Endothelial cell of umbilical vein (primary cell): ENCODE measurements at regions not wholly inside any gene's neighbourhood (a gene's known extent, or its start where the extent isn't known, plus 50 kb on each side); places are given as distances from the start of the nearest gene placed in this dataset.

Experiments
- BruUV-seq: library from RNA; stranded (reverse); fragments of 400-500 nt; replicated peaks from 2 replicates; lab custom pipeline; 2021; lab: Mats Ljungman, UMichigan
- CTCF ChIA-PET: fragments of 300-600, 350-600 bp; sonication (Branson Sonifier 250); formaldehyde crosslinking; loops from one replicate; lab custom pipeline; 2021; ENCODE audit warnings: antibody characterized with exemption, inconsistent platforms; lab: Charles Lee
- POLR2A ChIA-PET: fragments of 300-600, 350-600 bp; sonication (Branson Sonifier 250); formaldehyde crosslinking; loops from one replicate; lab custom pipeline; 2021; ENCODE audit warnings: antibody characterized with exemption, inconsistent platforms; lab: Charles Lee
- DNase-seq: peaks from one replicate; pipeline ENCODE4 v3.0.0-alpha.2; 2011; ENCODE audit warnings: low read depth, low spot score
- FAIRE-seq: peaks from 2 replicates; lab custom pipeline; 2011; peaks lifted over from hg19 to GRCh38; lab: Jason Lieb, UNC
- H2AFZ ChIP-seq: 2 replicates; pipeline ENCODE4 v1.6.0; 2012; ENCODE audit warnings: low read depth, low read length, control low read depth, inconsistent platforms
- H3K27ac ChIP-seq: 2 replicates; pipeline ENCODE4 v1.5.1; 2011; ENCODE audit warnings: low read depth, mild to moderate bottlenecking, control low read depth, low read length, moderate library complexity; ENCODE audit not compliant: insufficient read depth
- H3K27me3 ChIP-seq, 2 experiments: 2 replicates each; pipeline versions ENCODE4 v1.6.0 to v1.6.1; 2011; ENCODE audit warnings: low read length in 2 of 2, mixed read lengths in 1 of 2; ENCODE audit not compliant: control insufficient read depth in 2 of 2, insufficient read depth in 2 of 2
- H3K36me3 ChIP-seq, 2 experiments: 2 replicates in 1 of 2; 3 replicates in 1 of 2; pipeline ENCODE4 v1.5.1; 2011; ENCODE audit warnings: low read length in 2 of 2, mild to moderate bottlenecking in 1 of 2, moderate library complexity in 1 of 2; ENCODE audit not compliant: control insufficient read depth in 2 of 2, insufficient read depth in 2 of 2; ENCODE audit errors: extremely low read depth in 1 of 2
- H3K4me1 ChIP-seq: 3 replicates; pipeline ENCODE4 v1.5.1; 2011; ENCODE audit warnings: mild to moderate bottlenecking, low read length; ENCODE audit not compliant: control insufficient read depth, insufficient read depth; ENCODE audit errors: extremely low read depth
- H3K4me2 ChIP-seq: 2 replicates; pipeline ENCODE4 v1.6.1; 2011; ENCODE audit warnings: low read length, control low read depth, mixed read lengths; ENCODE audit not compliant: insufficient read depth
- H3K4me3 ChIP-seq, 3 experiments: fragments of 200-600 bp in 1 of 3; sonication (generic), shearing (Covaris generic) in 1 of 3; replicated peaks in 1 of 3; 2 replicates each; pipeline ENCODE4 v1.5.1; 2011 to 2016; ENCODE audit warnings: control low read depth in 3 of 3, low read length in 3 of 3, mild to moderate bottlenecking in 2 of 3, inconsistent platforms in 1 of 3, low read depth in 1 of 3, moderate library complexity in 1 of 3; ENCODE audit not compliant: insufficient read depth in 1 of 3
- H3K79me2 ChIP-seq: 2 replicates; pipeline ENCODE4 v1.6.0; 2012; ENCODE audit warnings: low read length, inconsistent platforms; ENCODE audit not compliant: control insufficient read depth, insufficient read depth
- H3K9ac ChIP-seq: replicated peaks from 2 replicates; pipeline ENCODE3; 2011; ENCODE audit warnings: low read length, control low read depth; ENCODE audit not compliant: insufficient read depth; ENCODE audit errors: extremely low read depth
- H3K9me1 ChIP-seq: replicated peaks from 3 replicates; pipeline ENCODE4 v1.6.0; 2011; ENCODE audit warnings: mild to moderate bottlenecking, low read length; ENCODE audit not compliant: control insufficient read depth, insufficient read depth; ENCODE audit errors: extremely low read depth
- H3K9me3 ChIP-seq: replicated peaks from 2 replicates; pipeline ENCODE4 v1.5.1; 2012; ENCODE audit warnings: low read length, inconsistent platforms; ENCODE audit not compliant: control insufficient read depth, insufficient read depth
- H4K20me1 ChIP-seq: replicated peaks from 2 replicates; pipeline ENCODE3; 2011; ENCODE audit warnings: mild to moderate bottlenecking, low read length; ENCODE audit not compliant: control insufficient read depth, insufficient read depth; ENCODE audit errors: extremely low read depth
- EZH2 ChIP-seq: IDR thresholded peaks from 2 replicates; pipeline ENCODE4 v1.6.1; 2012; ENCODE audit warnings: borderline replicate concordance, low read depth, mild to moderate bottlenecking, moderate library complexity, low read length, inconsistent platforms; ENCODE audit not compliant: severe bottlenecking
- FOS ChIP-seq: IDR thresholded peaks from 2 replicates; pipeline ENCODE4 v1.6.1; 2011; ENCODE audit warnings: mild to moderate bottlenecking, low read length, moderate library complexity, borderline replicate concordance; ENCODE audit not compliant: insufficient read depth
- GATA2 ChIP-seq: IDR thresholded peaks from 2 replicates; pipeline ENCODE4 v1.7.0; 2011; ENCODE audit warnings: low read depth, mild to moderate bottlenecking, moderate library complexity, mixed read lengths, low read length; ENCODE audit not compliant: insufficient read length, insufficient read depth
- JUN ChIP-seq: IDR thresholded peaks from 2 replicates; pipeline ENCODE4 v1.6.1; 2011; ENCODE audit warnings: borderline replicate concordance, low read depth; ENCODE audit not compliant: insufficient read length, insufficient read depth
- MYC ChIP-seq: IDR thresholded peaks from one replicate; pipeline ENCODE4 v1.6.1; 2011; ENCODE audit warnings: mild to moderate bottlenecking, low read depth, low read length
- POLR2A ChIP-seq: IDR thresholded peaks from 2 replicates; pipeline ENCODE4 v1.6.1; 2012; ENCODE audit warnings: low read depth, mild to moderate bottlenecking, control low read depth, low read length
- POLR2AphosphoS5 ChIP-seq: IDR thresholded peaks from 2 replicates; pipeline ENCODE4 v1.6.1; 2012; ENCODE audit warnings: low read depth, mild to moderate bottlenecking, control low read depth, low read length, moderate library complexity; ENCODE audit not compliant: insufficient read depth
- dilution Hi-C: fragments of 300-500 bp; cut with MboI; formaldehyde crosslinking; loops from one replicate; pipeline ENCODE4 v1.15.0; 2019; ENCODE audit warnings: low sequenced_read_pairs; ENCODE audit not compliant: extremely low pct_ligation_motif_present
- intact Hi-C: fragments of 100-400 bp; cut with micrococcal nuclease; formaldehyde crosslinking; loops from one replicate; pipeline ENCODE4 v1.10.0; 2022
- TF ChIP-seq, protein P1 (sequence below): IDR thresholded peaks from 2 replicates; pipeline ENCODE4 v1.6.1; 2011; ENCODE audit not compliant: insufficient read depth, insufficient read length
- TF ChIP-seq, protein P2 (sequence below), 2 donors: IDR thresholded peaks; 1 replicate in 1 of 2; 2 replicates in 1 of 2; pipeline ENCODE4 v1.5.1; 2011; ENCODE audit warnings: low read length in 2 of 2, mild to moderate bottlenecking in 2 of 2, moderate library complexity in 2 of 2, control low read depth in 1 of 2, inconsistent platforms in 1 of 2, low read depth in 1 of 2; ENCODE audit not compliant: insufficient read depth in 1 of 2; ENCODE audit errors: extremely low read depth in 1 of 2

DNA sequence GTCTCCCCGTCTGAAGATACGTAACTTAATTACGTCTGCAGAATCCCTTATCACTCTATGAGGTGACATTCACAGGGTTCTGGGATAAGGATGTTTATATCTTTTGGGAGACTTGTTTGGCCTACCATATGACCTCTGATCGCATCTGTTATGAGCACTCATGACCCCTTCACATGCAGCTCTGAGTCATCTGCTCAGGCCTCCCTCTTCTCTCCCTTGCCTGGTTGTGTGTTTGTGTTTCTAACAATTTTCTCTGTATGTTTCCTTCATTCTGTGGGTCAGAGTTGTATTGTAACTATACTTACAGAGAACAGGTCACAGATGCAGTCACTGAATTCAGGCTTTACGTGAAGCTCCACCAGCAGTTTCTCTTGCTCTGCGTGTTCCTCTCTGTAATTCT lies 330.6 kb downstream of the TENT4A start:
- Histone ChIP-seq H3K9me3 (peaks cover 2% of the 10 kb centered on the region), H3K79me2 (no peaks in the 10 kb centered on the region), H3K27ac (no peak overlapping the region), H3K9me1 (no peaks in the 10 kb centered on the region), H3K4me3 (no peak overlapping the region), H3K27me3 (no peaks in the 10 kb centered on the region), H2AFZ (no peak overlapping the region), H4K20me1 (no peaks in the 10 kb centered on the region), H3K36me3 (no peaks in the 10 kb centered on the region), H3K4me2 (no peak overlapping the region), H3K4me1 (no peaks in the 10 kb centered on the region), H3K9ac (no peak overlapping the region)
- intact Hi-C loops (no loop called here), dilution Hi-C loops (no loop called here)
- no peak for TF ChIP-seq JUN
- TF ChIP-seq, protein P1, sequence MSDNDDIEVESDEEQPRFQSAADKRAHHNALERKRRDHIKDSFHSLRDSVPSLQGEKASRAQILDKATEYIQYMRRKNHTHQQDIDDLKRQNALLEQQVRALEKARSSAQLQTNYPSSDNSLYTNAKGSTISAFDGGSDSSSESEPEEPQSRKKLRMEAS, result no peak
- no peak for TF ChIP-seq GATA2
- no peak for TF ChIP-seq EZH2
- no peak for TF ChIP-seq MYC
- TF ChIP-seq FOS, result no peak
- TF ChIP-seq POLR2AphosphoS5, result no peak
- TF ChIP-seq, protein P2, sequence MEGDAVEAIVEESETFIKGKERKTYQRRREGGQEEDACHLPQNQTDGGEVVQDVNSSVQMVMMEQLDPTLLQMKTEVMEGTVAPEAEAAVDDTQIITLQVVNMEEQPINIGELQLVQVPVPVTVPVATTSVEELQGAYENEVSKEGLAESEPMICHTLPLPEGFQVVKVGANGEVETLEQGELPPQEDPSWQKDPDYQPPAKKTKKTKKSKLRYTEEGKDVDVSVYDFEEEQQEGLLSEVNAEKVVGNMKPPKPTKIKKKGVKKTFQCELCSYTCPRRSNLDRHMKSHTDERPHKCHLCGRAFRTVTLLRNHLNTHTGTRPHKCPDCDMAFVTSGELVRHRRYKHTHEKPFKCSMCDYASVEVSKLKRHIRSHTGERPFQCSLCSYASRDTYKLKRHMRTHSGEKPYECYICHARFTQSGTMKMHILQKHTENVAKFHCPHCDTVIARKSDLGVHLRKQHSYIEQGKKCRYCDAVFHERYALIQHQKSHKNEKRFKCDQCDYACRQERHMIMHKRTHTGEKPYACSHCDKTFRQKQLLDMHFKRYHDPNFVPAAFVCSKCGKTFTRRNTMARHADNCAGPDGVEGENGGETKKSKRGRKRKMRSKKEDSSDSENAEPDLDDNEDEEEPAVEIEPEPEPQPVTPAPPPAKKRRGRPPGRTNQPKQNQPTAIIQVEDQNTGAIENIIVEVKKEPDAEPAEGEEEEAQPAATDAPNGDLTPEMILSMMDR (IDR thresholded peaks at IDR 0.05; ENCODE audit: extremely low read depth in 1 of 2, insufficient read depth in 1 of 2, low read depth in 1 of 2, low read length in 2 of 2), result no peak
- no peak for TF ChIP-seq POLR2A
- DNase-seq (no peak), FAIRE-seq (no peak)
- ChIA-PET POLR2A (no interaction called here), CTCF (no interaction called here)
- BruUV-seq, result no TSS peak
